PC-3 (cell line): ENCODE measurements at regions not wholly inside any gene's neighbourhood (a gene's known extent, or its start where the extent isn't known, plus 50 kb on each side); places are given as distances from the start of the nearest gene placed in this dataset.

Experiments used
- CTCF ChIP-seq: fragments of 300-600 bp; sonication (generic); conservative IDR thresholded peaks from 2 replicates; pipeline ENCODE4 v1.5.1; 2017; ENCODE audit warnings: antibody characterized with exemption, low read depth, mild to moderate bottlenecking, low read length
- EZH2 ChIP-seq: fragments of 300-600 bp; sonication (generic); IDR thresholded peaks from one replicate; pipeline ENCODE4 v1.6.1; 2017; ENCODE audit warnings: antibody characterized with exemption, mild to moderate bottlenecking, low read length; ENCODE audit not compliant: unreplicated experiment

GRCh38 chr1:94672934-94673333, 131.4 kb upstream of the F3 start:
- TF ChIP-seq CTCF = no peak
- TF ChIP-seq EZH2 = no peak
